GM18858 (cell line): ENCODE measurements at regions not wholly inside any gene's neighbourhood (a gene's known extent, or its start where the extent isn't known, plus 50 kb on each side); places are given as distances from the start of the nearest gene placed in this dataset.

ENCODE experiments used
- ATAC-seq: cut with Tn5 transposase; IDR thresholded peaks from one replicate; pipeline ENCODE4 v1.9.1; 2021; ENCODE audit not compliant: unreplicated experiment

DNA sequence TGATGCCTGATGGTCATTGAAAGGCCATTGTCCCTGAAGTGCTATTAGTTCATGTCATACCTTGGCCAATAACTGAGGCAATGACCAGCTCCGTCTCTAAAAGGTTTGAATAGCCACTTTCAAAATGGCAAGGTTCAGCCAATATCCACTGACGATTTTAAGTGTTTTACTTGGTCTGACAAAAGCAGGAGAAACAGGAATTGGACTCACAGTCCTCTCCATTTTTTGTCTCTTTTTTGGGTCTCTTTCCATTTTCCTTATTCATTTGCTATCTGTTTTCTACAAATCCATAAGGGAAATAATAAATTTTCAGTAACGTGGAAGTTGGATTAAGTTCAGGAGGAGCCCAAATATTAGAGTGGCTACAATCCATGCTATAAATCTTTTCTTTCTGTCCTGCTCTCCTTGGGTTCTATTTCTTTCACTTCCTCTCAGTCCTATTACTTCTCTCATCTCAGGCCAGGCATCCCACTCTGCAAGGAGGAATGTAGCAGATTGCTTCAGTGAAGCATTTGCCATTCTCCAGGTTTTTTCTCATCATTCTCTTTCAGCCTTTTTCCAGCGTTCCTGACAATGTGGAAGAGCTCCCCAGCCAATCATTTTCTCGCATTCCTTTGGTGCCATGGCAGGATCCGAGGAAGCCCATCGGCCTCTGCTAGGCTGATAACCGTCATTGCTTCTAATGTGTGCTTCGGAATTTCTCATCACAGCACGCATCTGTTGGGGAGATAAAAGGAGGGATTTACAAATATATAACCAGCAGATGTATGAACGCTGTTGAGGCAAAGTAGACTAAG is 414.5 kb downstream of the ADGRL2 start:
- ATAC-seq: no peak

DNA sequence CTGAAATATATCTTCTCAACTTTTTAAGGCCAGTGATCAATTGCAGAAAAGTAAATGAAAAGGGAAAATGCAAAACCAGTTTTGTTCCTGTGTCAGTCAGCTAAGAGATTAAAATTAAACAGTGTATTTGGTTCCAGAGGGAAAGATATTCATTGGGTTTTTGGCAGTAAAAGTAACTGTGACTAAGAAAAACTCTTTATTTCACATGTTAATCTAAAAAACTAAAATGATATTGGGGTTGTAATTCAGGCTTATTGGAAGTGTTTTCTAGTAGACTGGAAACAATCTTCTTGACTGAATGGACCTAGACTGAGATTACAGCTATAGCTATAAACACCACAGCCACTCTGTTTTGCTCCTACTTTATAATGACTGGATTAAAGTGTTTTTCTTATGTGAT is 413.9 kb downstream of the ADGRL2 start:
- no peak for ATAC-seq

DNA sequence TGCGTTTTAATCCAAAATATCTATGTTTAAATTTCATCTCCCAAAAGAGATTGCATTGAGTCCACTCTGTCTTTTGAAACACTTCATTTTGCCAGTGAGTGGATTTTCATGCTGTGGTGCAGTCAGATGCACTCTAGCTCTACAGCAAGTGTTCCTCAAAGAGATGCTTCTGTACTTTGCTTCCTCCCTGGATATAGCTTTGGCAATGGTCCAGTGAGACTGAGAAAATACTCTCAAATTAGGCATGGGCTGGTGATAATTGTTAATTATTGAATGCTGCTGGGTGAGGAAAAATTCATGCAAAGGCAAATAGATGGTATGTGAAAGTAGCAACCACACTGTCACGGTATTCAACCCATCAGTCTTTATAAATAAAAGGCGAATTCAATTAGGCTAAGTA is 396.9 kb downstream of the ADGRL2 start:
- ATAC-seq: no peak

DNA sequence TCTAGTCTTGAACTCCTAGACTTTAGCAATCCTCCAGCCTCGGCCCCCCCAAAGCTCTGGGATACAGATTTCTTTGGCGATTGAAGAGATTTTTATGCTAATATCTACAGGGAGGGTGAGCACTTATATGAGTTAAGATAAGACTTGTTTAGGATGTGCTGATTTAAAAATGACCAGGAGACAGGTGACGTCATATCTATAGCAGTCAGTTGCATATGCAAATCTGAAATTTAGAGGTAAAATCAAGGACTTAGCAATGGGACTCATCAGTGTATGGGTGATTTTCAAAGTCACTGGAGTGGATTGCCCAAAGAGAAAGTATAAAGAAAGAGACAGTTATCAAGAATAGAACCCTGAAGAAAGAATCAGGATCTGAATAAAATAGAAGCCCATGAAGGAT is 394.5 kb downstream of the ADGRL2 start:
- ATAC-seq: no peak

DNA sequence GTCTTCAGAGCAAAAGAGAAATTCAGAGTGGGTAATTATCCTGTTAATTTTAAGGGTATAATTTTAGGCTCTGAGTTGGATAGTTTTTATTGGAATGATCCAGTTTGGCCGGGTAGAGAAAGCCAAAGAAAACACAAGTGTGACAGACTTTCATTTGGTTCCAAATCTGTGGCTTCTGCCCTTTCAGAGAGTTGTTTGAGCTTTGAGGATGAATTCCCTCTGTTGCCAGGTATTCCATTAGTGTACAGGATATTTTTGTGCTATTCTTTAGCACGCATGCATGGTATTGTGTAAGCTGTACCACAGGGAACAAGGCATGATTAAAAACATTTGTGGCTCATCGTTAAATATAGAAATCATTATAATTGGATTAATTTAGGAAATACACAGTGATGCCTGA is 384.4 kb downstream of the ADGRL2 start:
- ATAC-seq: no peak

DNA sequence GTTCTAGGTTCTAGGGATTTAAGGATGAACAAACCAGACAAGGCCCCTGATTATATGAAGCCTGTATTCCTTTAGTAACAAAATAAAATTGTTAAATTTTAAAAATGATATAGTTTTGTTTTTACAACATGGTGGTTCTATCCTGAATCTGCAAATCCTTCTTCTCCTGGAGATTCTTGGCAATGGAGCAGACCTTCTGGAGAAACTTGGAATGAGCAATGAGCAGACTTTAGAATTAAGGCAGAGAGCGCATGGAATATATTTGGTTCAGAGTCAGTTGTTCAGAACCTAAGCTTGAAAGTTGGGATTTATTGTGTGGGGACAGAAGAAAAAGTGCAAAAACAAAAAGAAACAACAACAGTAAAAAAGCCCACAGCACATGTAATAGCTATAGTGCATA is 381.1 kb downstream of the ADGRL2 start:
- no peak for ATAC-seq

DNA sequence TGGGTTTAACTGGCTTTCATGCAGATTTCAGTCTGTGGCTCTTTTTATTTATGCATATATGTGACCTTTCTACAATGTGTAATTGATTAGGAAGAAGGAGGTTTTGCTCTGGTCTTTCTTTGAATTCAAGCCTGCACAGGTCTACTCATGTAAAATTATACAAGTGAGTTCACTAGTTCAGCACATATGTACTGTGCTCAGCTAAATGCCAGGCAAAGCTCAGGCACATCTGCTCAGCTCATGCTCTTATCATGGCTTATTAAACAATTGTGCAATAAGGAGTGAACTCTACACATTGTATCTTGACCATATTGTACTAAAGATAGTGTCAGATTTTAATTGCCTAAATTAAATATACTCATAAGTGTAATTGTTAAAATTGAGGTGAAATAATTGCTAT is 378.4 kb downstream of the ADGRL2 start:
- ATAC-seq: no peak

DNA sequence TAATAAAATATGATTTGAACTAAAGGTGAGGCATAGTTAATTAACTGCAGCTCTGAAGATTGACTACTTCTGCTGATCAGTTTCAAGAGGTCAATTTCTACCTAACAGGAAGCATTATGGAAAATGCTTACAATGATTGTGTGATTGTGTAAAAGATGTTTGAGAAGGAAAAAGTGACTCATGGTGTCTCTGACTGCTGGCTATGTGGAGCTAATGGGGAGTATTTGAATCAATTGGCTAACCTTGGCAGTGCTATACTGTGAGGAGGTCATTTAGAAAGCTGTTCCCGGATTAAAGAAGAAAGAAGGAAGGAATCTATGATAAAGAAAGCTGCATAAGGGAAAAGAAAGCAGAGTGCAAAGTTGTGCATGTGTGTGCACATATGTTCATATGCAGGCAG is 376.5 kb downstream of the ADGRL2 start:
- no peak for ATAC-seq

DNA sequence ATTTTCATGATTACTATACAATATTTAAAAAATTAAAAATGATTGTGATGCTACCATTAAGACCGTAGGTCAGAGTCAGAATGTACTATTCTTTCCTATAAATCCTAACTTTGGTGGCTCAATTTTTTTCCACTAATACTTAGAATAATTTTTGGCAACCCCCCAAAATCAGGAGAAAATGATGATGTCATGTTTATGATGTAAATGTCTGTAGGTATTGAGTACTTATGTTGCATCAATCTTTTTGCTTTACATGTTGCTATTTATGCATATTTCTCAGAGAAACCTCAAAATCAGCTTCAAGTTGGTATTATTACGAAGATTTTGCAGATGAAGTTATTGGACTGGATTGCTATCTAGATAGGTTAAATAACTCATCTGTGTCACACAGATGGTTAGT is 371.2 kb downstream of the ADGRL2 start:
- no peak for ATAC-seq

DNA sequence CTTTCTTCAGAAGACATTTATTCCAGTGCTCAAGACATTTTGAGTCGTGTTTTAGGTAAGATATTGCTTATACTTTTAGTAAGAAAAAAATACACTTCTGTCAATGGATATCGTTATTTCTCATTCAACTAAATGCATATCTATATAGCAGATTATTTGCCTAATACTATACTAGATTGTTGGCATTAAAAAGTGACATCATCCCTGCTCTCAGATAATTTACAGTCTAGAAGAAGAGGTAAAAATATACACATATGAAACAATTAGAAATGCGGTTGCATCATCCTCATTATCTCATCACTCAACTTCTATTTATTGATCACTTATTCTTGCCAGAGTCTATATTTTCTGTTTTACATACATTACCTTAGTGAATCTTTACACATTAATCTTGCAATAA is 367.7 kb downstream of the ADGRL2 start:
- no peak for ATAC-seq

DNA sequence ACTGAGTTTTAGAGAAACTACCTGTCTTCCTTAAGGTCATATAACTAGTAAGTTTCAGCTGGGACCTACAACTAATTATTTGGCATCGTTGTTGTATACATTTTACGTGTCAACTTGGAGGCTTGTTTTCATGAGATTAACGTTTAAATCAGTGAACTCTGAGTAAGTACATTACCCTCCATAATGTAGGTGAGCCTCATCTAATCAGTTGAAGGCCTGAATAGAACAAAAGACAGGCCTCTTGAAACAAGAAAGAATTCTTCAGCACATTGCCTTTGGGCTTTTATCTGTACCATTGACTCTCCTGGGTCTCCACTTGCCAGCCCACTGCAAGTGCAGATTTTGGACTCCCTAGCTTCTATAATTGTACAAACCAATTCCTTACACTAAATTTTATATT is 364.6 kb downstream of the ADGRL2 start:
- ATAC-seq: no peak

DNA sequence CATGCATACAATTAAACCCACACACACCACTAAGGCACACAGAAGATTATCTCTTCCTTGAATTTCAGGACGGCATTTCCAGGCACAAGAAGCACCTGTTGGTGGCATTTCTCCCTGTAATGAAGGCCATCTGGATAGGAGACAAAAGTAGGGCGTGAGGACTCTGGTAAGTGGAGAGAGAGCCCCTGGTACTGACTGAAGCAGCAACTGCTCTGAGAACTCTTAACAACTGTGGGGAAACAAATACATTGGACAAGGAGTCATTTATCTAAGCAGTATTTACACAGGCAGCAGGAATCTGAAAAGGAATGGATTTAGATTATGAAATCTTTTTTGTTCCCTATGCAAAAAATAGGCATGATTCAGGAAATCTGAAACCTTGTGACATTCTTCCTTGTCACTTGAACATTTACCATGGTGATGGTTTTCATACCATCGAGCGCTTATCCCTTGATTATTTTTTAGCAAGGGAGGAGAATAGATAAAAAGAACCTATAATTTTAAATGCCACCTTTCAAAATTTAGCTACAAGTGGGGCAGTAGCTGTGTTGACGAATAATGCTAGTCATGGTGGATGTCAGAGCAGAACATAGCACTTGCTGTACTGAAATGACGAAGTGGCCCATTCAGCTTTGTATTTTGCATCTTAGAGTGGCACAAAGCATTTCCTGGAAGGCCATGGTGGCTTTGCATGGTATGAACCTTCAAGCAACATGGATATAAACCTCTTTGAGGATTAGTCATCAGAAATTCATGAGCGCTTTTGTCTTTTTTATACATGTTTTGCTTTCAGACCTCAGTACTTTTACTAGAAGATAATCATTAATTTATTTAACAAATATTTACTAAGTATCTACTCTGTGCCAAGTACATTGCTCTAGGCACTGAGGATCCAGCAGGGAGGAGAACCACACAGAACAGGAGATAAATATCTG is 362.0 kb downstream of the ADGRL2 start:
- ATAC-seq: no peak

DNA sequence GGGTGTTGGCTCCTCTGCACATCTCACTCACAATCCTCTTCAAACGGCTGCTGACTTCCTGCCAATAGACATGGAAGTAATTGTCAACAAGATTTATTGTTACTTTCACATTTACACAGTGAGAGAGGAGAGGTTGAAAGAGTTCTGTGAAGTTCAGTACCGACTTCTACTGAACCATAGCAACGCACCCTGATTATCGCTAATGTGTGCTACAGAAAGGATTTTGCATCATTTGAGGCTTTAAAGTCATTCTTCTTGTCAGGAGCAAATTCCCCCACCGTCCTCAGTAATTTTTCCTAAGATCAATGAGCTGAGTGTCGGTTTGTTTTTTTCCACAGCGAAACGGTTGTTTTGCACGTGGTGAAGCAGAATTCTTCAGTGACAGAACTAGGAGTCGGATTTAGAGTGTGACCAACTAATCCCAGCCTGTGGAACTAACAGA is 361.0 kb downstream of the ADGRL2 start:
- no peak for ATAC-seq

DNA sequence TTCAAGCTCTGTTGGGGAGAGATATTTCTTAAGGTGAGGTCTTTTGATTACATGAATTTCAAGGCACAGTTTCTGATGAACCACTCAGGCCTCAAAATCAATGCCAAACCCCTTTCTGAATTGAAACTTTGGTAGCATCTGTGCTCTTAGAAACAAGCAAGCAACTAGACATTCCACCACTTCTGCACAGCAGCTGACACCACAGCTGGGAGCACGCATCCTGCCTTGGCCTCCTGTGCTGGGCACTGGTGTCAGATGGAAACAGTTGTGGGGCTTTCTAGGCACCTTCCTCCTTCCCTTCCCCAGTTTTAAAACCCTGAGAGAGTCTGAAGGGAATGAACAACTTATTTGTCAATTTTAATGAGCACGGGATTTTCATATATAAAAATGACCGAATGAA is 360.2 kb downstream of the ADGRL2 start:
- no peak for ATAC-seq

DNA sequence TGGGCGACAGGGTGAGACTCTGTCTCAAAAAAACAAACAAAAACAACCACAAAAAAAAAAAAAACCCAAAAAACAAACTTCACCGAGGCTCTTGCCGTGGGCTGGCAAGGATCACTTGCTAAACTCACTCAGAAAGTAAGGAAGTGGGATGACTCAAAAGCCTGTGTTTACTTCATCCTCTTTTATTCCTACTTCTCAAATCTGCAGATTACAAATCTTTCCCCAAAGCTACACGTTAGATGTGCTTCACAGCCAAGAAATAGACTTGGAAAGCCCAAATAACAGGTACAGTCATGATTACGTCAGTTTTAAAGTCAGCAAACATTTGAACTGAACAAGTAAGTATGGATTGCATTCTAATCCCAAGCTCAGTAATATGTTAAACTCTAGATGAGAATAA is 359.3 kb downstream of the ADGRL2 start:
- ATAC-seq: no peak

DNA sequence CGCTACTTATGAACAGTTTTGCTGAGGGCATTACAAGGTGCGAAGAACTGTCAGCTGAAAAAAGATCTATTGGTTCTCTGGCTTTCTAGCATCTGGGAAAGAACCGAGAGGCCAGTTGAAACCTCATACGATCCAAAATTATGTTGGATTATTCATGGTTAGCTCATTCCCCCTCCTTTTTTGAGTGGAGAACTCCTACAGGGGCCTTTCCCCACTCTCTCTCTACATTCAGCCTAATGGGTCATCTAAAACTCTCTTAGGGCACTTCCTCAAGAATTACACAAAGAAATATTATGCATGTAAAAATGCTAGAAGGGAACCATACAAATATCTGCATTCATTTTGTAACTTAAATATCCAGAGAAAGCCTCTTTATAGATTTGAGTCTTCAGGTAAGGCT is 358.2 kb downstream of the ADGRL2 start:
- no peak for ATAC-seq

DNA sequence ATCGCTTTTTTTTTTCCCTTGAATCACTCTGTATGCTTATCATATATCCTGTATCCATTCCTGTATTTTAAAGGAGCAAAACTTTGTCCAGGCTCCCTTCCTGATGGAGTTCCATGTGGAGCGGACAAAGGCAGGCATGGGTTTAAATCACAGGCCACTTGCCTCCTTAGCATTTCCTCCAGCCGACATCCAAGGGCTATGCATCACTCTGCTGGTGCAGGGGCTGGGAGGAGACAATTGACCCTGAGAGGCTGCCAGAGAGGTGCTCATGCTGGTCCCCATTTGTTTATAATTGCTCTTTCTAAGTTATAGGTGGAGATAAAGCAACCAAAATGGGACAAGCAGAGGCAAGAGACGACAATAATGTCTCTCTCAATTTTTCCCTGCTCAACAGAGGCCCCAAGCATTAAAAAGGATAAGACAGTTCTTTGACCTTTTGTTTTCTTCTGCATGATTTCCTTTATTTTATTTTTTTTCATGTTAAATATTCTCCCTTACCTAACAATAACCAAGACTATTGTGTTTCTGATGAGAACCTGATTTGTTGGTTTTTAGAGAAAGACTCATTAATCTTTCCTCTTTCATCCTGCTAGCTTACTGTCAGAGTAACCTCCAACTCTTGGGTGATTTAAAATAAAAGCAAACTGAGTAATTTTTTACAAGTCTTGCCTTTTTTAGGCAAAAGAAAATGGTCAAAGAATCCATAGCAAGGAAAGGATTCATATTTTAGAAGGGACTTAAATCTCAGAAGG is 353.7 kb downstream of the ADGRL2 start:
- no peak for ATAC-seq

DNA sequence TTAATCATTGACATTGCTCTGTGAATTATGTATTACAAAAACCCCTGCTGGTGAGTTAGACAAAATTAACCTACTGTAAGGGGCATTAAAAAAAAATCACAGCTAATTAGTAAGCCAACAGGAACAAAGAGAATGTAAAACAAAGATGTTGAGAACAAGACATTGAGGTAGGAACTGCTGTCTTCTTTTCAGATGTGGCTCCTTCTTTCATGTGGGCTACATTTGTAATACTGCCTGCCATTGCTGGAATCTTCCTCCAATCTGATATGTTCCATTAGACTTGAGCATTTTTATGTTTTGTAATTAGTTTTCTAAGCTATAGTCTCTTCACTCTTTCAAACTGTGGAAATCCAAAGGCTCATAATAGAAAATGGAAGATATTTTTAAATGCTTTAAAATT is 353.0 kb downstream of the ADGRL2 start:
- ATAC-seq: no peak

DNA sequence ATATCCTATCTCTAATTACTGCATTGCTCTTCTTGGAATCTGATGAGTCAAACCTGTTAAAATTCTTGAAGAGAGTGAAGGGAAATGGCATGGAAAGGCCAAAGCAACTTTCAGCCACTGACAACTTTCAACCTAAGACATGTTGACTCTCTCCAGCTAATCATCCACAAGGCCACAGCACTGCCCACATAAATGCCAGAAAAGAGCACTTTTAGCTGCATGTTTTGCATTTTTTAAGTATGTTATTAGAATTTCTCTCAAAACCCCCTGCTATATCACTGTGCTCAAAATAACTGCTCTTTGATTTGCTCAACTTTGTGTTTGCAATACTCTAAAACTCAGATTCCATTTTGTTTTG is 352.5 kb downstream of the ADGRL2 start:
- ATAC-seq: peak; percentile 31

DNA sequence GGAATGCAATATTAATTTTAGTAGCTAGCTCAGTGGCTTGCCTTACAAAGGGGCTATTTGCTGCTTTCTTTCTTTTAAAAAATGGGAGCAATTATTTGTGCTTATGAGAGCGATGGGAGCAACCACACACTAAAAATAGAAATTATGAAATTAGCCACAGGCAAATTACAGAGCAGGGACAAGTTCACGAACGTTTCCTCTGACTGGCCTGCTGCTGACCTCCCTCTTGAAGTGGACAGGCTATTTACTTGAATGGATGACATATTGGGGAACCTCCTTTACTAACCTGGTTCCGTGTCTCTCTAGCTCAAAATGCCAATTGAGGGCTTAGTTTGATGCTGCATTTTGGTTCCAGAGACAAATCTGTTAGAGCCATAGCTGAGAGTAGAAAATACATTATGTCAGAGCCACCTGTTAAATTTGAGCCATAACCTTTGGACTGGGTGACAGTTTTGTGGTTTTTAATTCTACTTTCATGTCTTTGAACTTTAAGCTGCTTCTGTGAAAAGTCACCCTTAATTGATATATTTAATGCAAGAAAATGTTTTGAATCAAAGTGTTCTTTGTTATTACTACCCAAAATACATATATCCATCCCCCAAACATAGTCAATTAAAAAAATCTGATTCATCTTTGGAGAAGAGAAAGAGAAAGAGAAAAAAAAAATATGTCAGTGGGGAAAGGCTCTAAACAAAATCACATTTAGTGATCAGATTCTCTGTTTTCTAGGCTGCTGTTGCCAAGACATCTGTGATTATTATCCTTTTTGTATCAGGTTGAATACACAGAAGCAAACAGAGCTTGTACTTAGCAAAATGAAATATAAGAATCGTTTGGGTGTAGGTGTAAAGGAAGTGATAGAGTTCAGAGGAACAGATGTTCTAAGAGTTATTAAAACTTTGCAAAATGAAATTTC is 351.9 kb downstream of the ADGRL2 start:
- peak; percentile 51 for ATAC-seq

DNA sequence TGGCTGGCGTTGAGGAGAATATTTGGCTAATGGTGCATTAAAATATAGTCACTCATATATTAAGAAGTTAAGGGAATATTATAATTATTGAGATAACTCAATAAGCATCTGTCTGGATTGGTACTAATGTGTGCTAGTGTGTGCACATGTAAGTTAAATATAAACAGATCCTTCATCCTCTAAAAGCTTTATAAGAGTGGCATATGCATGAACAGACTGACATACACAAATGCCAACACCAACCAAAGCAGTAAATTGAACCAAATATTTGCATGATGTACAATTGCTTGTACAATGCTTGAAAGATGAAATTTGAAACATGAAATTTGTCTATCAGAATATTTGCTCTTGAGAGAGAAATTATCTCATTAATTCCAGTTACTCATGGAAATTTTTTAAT is 344.9 kb downstream of the ADGRL2 start:
- ATAC-seq: no peak
